PC-9 (cell line): ENCODE measurements at regions not wholly inside any gene's neighbourhood (a gene's known extent, or its start where the extent isn't known, plus 50 kb on each side); places are given as distances from the start of the nearest gene placed in this dataset.

Source experiments
- BruUV-seq: library from RNA; stranded (reverse); fragments of 400-500 nt; replicated peaks from 2 replicates; lab custom pipeline; 2021; lab: Mats Ljungman, UMichigan
- CTCF ChIA-PET: fragments of 300-600 bp; sonication (Branson Sonifier 250); formaldehyde crosslinking; loops from one replicate; lab custom pipeline; 2022; ENCODE audit warnings: antibody characterized with exemption; lab: Charles Lee
- POLR2A ChIA-PET: fragments of 300-600 bp; sonication (Branson Sonifier 250); formaldehyde crosslinking; loops from one replicate; lab custom pipeline; 2022; ENCODE audit warnings: antibody characterized with exemption; ENCODE audit not compliant: unreplicated experiment; lab: Charles Lee
- DNase-seq, 2 experiments: peaks; one replicate each; pipeline versions ENCODE4 v3.0.0 to v3.0.0-alpha.2; 2015 to 2022; ENCODE audit warnings: mixed read lengths in 1 of 2
- H2AFZ ChIP-seq: fragments of 200-600 bp; sonication (generic); 2 replicates; pipeline ENCODE4 v1.8.1; 2017; ENCODE audit warnings: antibody characterized with exemption
- H3F3A ChIP-seq: fragments of 200-600 bp; sonication (generic); 2 replicates; pipeline ENCODE4 v1.8.1; 2017; ENCODE audit warnings: antibody characterized with exemption, mild to moderate bottlenecking, low read depth; ENCODE audit not compliant: insufficient read depth
- H3K27ac ChIP-seq: fragments of 200-600 bp; sonication (generic); 2 replicates; pipeline ENCODE4 v1.6.1; 2016; ENCODE audit warnings: mixed run types
- H3K27me3 ChIP-seq: fragments of 200-600 bp; sonication (generic); 2 replicates; pipeline ENCODE4 v1.6.1; 2016; ENCODE audit warnings: low read depth, mixed run types; ENCODE audit not compliant: insufficient read depth
- H3K36me3 ChIP-seq: fragments of 200-600 bp; sonication (generic); 2 replicates; pipeline ENCODE4 v1.6.1; 2016; ENCODE audit warnings: low read depth, mixed run types
- H3K4me1 ChIP-seq: fragments of 200-600 bp; sonication (generic); replicated peaks from 2 replicates; pipeline ENCODE4 v1.6.1; 2016; ENCODE audit warnings: mixed run types; ENCODE audit not compliant: insufficient read depth
- H3K4me2 ChIP-seq: fragments of 200-600 bp; sonication (generic); 2 replicates; pipeline ENCODE4 v1.6.1; 2017; ENCODE audit warnings: mixed run types
- H3K4me3 ChIP-seq: fragments of 200-600 bp; sonication (generic); 2 replicates; pipeline ENCODE4 v1.6.1; 2016; ENCODE audit warnings: mixed run types
- H3K79me2 ChIP-seq: fragments of 200-600 bp; sonication (generic); 2 replicates; pipeline ENCODE4 v1.6.1; 2017; ENCODE audit warnings: low read depth, mixed run types
- H3K9me2 ChIP-seq: fragments of 200-600 bp; sonication (generic); 2 replicates; pipeline ENCODE4 v1.8.1; 2017; ENCODE audit warnings: mild to moderate bottlenecking; ENCODE audit not compliant: insufficient read depth
- H3K9me3 ChIP-seq: fragments of 200-600 bp; sonication (generic); 2 replicates; pipeline ENCODE4 v1.8.1; 2016; ENCODE audit warnings: low read depth; ENCODE audit not compliant: insufficient read depth
- H4K20me1 ChIP-seq: fragments of 200-600 bp; sonication (generic); 2 replicates; pipeline ENCODE4 v1.8.1; 2017; ENCODE audit not compliant: insufficient read depth
- CTCF ChIP-seq: fragments of 200-600 bp; sonication (generic); conservative IDR thresholded peaks from 2 replicates; pipeline ENCODE4 v1.6.1; 2017; ENCODE audit warnings: mixed run types, antibody characterized with exemption, mild to moderate bottlenecking, moderate library complexity
- EZH2 ChIP-seq: fragments of 200-600 bp; sonication (generic); IDR thresholded peaks from 2 replicates; pipeline ENCODE4 v1.8.0; 2017; ENCODE audit warnings: antibody characterized with exemption, low read depth
- intact Hi-C: fragments of 100-400 bp; cut with micrococcal nuclease; formaldehyde crosslinking; loops from one replicate; pipeline ENCODE4 v1.10.0; 2022; ENCODE audit not compliant: unreplicated experiment

GRCh38 chr11:30155428-30155827, 75.4 kb upstream of the FSHB start:
- intact Hi-C loops = no loop called here
- Histone ChIP-seq H3K79me2 (no peaks in the 10 kb centered on the region), H3K4me2 (no peak overlapping the region), H3K27me3 (peaks cover 8% of the 10 kb centered on the region), H3K4me1 (no peaks in the 10 kb centered on the region), H4K20me1 (no peaks in the 10 kb centered on the region), H3K9me2 (no peaks in the 10 kb centered on the region), H3K27ac (no peak overlapping the region), H3F3A (no peaks in the 10 kb centered on the region), H3K36me3 (no peaks in the 10 kb centered on the region), H3K4me3 (no peak overlapping the region), H2AFZ (no peak overlapping the region), H3K9me3 (no peaks in the 10 kb centered on the region)
- TF ChIP-seq CTCF = no peak
- TF ChIP-seq EZH2 = no peak
- POLR2A ChIA-PET = no interaction called here
- CTCF ChIA-PET = no interaction called here
- no peak for DNase-seq
- no TSS peak for BruUV-seq

GRCh38 chr11:30159546-30159945, 71.3 kb upstream of the FSHB start:
- BruUV-seq = no TSS peak
- Histone ChIP-seq H3F3A (no peaks in the 10 kb centered on the region), H2AFZ (no peak overlapping the region), H3K27me3 (peaks cover 8% of the 10 kb centered on the region), H3K79me2 (no peaks in the 10 kb centered on the region), H3K4me2 (no peak overlapping the region), H3K4me3 (no peak overlapping the region), H4K20me1 (no peaks in the 10 kb centered on the region), H3K27ac (no peak overlapping the region), H3K4me1 (no peaks in the 10 kb centered on the region), H3K9me3 (no peaks in the 10 kb centered on the region), H3K9me2 (no peaks in the 10 kb centered on the region), H3K36me3 (no peaks in the 10 kb centered on the region)
- DNase-seq = peak in 1 of 2 experiments; percentile 8
- intact Hi-C loops = no loop called here
- POLR2A ChIA-PET = no interaction called here
- CTCF ChIA-PET = no interaction called here
- TF ChIP-seq EZH2 = no peak
- no peak for TF ChIP-seq CTCF

- H3K9me2 ChIP-seq = no peaks in the 10 kb centered on the region
- no peak overlapping the region for H3K4me3 ChIP-seq
- no peak overlapping the region for H3K4me2 ChIP-seq
- no peak for TF ChIP-seq EZH2
- no peak for TF ChIP-seq CTCF
- H2AFZ ChIP-seq = no peak overlapping the region
- CTCF ChIA-PET = no interaction called here
- POLR2A ChIA-PET = no interaction called here
- BruUV-seq = no TSS peak
- H3K4me1 ChIP-seq = no peaks in the 10 kb centered on the region
- intact Hi-C loops = no loop called here
- DNase-seq = no peak
- no peaks in the 10 kb centered on the region for H3K9me3 ChIP-seq
- H4K20me1 ChIP-seq = 0 out of 2 replicates have a peak, but pooled peaks cover 4% of the 10 kb centered on the region
- no peaks in the 10 kb centered on the region for H3F3A ChIP-seq
- no peaks in the 10 kb centered on the region for H3K79me2 ChIP-seq
- no peaks in the 10 kb centered on the region for H3K36me3 ChIP-seq
- no peaks in the 10 kb centered on the region for H3K27me3 ChIP-seq
- H3K27ac ChIP-seq = no peak overlapping the region
These were observed 65.2 kb upstream of the FSHB start for GRCh38 chr11:30165652-30166051.
